Mesenteric fat pad (tissue), 1 donor: ENCODE measurements at regions not wholly inside any gene's neighbourhood (a gene's known extent, or its start where the extent isn't known, plus 50 kb on each side); places are given as distances from the start of the nearest gene placed in this dataset.

Experiments used
- DNase-seq: peaks from one replicate; pipeline ENCODE4 v3.0.0-alpha.2; 2020; ENCODE audit warnings: low spot score
- donor health status: DM: yes; HTN: yes; CAD: no.

- DNase-seq = no peak
These were observed 771.1 kb downstream of the NR2F1-AS1 start for GRCh38 chr5:92809855-92810465.

GRCh38 chr5:92808474-92808873 lies 772.5 kb downstream of the NR2F1-AS1 start:
- no peak for DNase-seq

DNA sequence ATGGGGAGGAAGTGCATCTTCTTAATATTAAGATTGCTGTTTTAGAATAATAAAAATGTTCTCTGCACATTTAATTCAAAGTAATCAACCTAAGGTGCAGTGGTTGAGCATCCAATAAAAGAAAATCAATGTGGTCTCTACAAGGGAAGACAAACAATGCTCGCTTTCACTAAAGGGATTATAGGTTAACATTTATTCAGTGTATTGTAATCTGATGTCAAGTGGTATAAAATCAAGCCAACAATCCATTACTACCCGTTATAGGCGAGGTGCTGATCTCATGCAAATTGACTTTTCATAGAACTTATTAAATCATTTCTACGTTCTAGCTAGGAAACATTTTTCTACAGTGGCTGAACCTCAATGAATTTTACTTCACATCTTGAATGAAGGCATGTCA lies 773.9 kb downstream of the NR2F1-AS1 start:
- DNase-seq = no peak

DNA sequence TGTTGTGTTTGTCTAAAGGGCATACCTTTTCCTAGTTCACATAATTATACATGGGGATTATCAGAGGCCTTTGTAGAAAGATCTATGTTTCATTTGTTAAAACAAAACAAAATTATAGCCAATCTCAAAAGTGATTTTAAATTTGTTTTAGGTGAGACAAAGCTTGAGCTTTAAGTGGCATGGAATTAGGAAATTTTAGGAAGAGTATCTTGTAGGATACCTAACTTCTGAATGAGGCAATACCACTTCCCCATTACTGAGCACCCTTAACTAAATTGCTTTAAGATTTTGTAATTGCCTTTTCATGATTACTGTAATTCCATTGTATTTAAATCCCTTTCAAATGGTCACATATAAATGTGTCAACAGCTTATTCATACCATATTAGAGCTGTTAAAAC lies 775.6 kb downstream of the NR2F1-AS1 start:
- DNase-seq = no peak

GRCh38 chr5:92801911-92802310 lies 779.1 kb downstream of the NR2F1-AS1 start:
- no peak for DNase-seq

DNA sequence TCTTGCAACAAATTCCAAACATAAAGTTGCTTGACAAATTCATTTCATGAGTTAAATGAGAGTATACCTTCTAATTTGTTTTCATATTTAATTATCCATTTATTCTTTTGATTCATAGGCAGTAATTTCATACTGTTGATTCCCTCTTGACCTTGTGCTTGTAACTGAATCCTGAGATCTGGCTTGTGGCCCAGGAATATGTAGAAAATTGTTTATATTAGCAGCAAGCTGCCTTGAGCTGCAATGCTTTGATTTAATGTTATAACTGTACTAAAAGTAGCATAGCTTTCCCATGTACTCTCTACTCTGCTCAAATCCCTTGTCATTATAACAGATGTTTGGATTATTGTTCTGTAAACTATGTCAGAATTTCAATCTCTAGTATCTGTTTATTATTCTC lies 780.7 kb downstream of the NR2F1-AS1 start:
- no peak for DNase-seq

DNA sequence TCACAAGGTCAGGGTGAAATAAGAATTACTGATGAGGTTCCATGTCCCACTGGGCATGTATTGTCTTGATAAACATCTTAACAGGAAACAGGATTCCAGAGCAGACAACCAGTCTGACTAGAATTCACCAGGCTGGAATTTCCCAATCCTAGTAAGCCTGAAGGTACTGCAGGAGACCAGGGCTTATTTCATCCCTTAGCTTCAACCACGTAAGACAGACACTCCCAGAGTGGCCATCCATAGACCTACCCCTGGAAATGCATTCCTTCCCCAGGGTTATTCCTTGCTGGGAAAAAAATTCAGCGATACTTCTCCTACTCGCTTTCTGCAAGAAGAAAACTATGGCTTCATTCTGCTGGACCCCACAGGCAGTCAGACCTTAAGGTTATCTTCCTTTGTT lies 785.4 kb downstream of the NR2F1-AS1 start:
- DNase-seq = no peak

DNA sequence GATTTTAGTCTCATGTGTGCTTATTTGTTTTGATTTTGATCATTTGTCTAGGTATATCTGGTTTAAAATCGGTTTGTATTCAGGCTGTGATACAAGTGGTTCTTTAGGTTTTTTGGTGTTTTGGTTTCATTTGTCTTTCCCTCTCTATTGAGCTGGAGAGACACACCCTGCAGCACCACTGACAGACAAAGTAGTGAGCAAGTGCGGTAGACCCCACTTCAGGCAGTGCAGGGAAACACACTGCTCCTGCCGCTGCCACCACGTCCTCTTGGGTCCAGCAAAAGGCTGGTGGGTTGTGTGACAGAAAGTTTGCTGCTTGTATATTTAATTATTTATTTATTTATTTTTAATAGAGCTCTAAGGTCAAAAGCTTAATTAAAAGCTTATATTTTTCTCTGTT lies 801.0 kb downstream of the NR2F1-AS1 start:
- DNase-seq = no peak

- no peak for DNase-seq
These were observed 801.5 kb downstream of the NR2F1-AS1 start for GRCh38 chr5:92779536-92779935.

DNA sequence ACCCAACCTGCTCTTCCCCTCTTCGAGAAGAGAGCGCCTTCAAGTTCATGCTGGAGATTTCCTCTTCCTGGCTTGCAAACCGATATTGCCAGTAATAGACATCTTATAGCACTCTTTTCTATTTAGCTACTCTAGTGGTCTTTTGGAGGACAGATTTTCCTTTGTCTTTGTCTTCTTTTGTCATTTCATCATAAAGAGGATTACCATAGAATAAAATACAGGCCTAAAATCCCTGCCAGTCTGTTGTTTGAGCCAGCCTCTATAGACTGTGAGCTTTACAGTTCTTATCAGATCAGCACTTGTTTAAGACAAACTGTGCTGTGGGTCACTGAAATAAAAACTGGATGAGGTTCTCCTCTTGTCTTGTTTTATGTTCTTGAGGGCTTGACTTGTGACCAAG lies 802.8 kb downstream of the NR2F1-AS1 start:
- DNase-seq = no peak

DNA sequence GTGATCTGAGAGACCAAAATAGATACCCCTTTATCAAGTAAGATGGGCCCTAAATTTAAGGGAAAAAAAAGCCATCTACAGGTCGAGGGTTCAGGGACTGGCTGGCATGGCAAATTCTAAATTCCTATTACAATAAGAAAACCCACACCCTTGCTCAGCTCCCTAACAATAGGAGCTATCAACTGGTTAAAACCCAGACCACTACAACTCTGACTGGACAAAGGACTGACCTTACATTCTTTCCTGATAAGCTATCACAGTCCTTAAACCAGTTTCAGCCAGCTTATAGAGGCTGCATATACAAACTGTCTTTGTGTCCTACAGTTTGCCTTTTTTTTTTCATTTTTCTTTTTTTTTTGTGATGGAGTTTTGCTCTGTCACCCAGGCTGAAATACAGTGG lies 803.6 kb downstream of the NR2F1-AS1 start:
- no peak for DNase-seq

GRCh38 chr5:92775711-92776615 lies 805.1 kb downstream of the NR2F1-AS1 start:
- DNase-seq = no peak

DNA sequence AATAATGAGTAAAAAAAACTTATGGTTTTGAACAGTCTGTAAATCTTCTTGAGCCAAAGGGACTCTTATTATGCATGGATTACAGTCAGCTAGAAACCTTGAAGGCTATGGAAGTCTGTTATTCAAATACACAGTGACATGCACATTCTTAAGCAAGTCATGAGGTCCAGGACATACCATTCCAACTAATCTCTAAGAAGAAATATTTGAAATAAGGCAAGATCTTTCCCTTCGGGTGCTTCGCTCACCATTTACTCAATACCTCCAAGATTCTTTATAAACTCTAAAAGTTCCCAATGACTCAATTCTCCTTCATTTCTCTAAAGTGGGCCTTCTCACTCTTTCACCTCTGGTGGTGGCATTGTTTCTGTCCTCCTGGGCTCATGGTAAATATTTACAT lies 811.0 kb downstream of the NR2F1-AS1 start:
- no peak for DNase-seq

DNA sequence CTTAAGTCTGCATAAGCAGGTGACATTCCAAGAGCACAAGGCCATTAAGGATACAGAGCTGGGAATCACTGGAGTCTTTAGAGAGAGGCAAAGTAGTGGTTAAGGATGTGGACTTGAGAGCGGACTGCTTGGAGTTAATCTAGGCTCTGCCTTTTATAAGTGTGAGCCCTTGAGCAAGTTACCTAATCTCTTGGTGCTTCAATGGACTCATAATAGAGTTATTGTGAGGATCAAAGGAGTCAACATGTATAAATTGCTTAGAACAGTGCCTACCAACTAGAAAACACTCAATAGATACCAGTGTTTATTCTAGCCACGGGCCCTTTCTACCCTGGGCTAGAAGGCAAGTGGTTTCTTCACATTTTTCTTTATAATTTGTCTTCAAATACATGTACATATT lies 819.4 kb downstream of the NR2F1-AS1 start:
- DNase-seq = no peak

GRCh38 chr5:92760550-92760949 lies 820.5 kb downstream of the NR2F1-AS1 start:
- no peak for DNase-seq

DNA sequence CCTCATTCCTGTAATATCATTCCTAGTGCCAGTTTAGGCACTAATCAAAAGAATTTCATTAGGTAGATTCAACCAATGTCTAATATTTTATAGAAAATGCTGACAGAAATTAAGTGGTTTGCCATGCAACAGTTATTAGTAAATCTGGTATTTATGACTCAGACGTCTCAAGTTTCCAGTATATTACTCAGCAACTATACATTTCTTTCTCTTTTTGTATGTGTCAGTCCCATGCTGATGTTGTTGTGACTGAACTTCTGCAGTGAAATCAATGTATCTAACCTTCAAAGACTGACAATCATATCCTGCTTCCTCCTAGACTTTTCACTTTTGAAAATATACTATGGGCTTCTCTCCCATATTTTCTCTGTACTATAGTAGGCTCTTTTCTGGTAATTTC lies 822.5 kb downstream of the NR2F1-AS1 start:
- DNase-seq = no peak

DNA sequence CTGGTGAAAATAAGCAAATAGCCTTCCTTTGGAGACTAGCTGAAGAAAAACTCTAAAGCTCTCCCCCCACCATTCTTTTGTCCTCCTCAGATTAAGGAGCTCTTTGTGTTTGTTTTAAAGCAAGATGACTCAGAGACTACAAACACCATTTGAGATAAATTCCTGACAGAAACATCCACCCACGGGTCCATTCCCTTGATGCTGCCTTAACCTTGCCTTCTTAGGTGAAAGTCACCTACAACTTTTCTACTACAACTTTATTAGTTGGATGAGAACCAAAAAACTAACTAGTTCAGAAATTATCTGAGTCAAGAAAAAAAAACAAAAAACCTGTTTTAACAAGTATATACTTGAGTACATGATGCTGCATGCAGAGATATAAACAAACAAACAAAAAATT lies 831.1 kb downstream of the NR2F1-AS1 start:
- no peak for DNase-seq

GRCh38 chr5:92748072-92748676 lies 832.8 kb downstream of the NR2F1-AS1 start:
- no peak for DNase-seq

GRCh38 chr5:92741906-92742305 lies 839.1 kb downstream of the NR2F1-AS1 start:
- DNase-seq = no peak

DNA sequence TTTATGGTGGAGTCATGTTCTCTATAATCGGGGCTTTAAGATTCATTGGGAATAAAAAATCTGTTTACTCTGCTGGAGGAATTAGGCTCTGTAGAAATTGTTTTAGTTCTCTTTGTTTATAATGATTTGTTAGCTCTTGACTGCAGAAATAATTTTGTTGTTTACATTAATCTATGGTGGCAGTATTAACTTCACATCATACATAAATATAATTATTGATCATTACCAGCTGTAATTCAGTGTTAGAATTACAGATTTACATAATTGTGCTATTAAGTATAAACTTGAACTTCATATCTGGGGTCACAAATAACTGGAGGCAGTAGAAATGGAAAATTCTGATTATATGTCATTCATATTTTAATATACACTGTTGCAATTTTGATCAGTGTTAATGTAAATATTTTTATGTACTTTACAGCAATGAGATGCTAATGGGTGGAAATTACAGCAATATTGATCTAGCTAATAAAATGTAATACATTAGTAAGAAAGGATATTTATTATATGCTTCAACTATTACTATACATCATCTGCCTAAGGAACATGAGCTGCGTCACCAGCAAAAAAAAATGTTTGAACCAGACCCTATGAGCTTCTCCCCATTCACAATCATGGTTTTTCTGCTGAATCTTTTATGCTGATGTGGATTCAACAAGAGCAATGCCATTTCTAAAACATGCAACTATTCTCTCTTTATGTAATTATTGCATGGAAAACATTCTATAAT lies 846.6 kb downstream of the NR2F1-AS1 start:
- DNase-seq = no peak

GRCh38 chr5:92730486-92730885 lies 850.5 kb downstream of the NR2F1-AS1 start:
- no peak for DNase-seq

GRCh38 chr5:92729088-92729487 lies 851.9 kb downstream of the NR2F1-AS1 start:
- DNase-seq = no peak
